GM12864 (cell line): ENCODE measurements at regions not wholly inside any gene's neighbourhood (a gene's known extent, or its start where the extent isn't known, plus 50 kb on each side); places are given as distances from the start of the nearest gene placed in this dataset.

Source experiments
- DNase-seq: peaks from one replicate; pipeline ENCODE4 v3.0.0-alpha.2; 2011; ENCODE audit warnings: low read depth
- H3K4me3 ChIP-seq: 2 replicates; pipeline ENCODE4 v1.5.1; 2011; ENCODE audit warnings: mild to moderate bottlenecking, low read depth, low read length, control low read depth
- TF ChIP-seq, protein P1 (sequence below): IDR thresholded peaks from 2 replicates; pipeline ENCODE4 v1.5.1; 2011; ENCODE audit warnings: low read depth, mild to moderate bottlenecking, moderate library complexity, low read length, control low read depth, inconsistent platforms; ENCODE audit errors: missing control alignments

DNA sequence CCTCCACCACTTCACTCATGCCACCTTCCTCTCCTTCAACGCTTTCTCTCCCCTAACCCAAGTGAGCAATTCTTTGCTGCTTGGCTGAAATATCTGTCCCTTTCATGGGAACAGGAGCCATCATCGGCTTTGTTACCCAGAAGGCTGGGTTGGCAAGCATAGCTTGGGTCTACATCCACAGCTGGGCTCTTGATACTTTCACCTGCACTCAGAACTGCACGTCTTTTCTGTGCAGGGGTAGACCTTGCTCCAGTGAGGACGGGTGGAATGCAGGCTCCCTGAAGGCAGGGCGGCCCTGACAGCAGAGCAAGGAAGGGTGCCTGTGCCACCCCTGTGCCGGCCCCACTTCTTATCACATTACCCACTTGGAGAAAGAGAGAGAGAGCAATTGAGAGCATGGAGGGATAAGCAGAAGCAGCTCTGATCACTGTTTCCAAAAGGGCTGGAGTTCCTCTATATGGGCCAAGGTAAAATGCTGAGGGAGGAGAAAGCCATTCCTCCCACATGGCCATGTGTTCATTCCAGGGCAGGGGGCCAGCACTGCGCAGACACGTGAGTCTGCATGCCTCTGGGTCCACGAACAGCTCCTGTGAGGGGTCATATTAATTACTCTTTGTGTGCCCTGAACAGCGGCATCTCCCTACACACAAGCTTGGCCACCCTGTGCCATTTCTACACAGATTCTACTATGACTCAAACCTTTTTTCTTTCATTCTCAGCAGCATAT, 181.8 kb downstream of the BUD13 start:
- H3K4me3 ChIP-seq: no peak overlapping the region
- DNase-seq: no peak
- TF ChIP-seq, protein P1, sequence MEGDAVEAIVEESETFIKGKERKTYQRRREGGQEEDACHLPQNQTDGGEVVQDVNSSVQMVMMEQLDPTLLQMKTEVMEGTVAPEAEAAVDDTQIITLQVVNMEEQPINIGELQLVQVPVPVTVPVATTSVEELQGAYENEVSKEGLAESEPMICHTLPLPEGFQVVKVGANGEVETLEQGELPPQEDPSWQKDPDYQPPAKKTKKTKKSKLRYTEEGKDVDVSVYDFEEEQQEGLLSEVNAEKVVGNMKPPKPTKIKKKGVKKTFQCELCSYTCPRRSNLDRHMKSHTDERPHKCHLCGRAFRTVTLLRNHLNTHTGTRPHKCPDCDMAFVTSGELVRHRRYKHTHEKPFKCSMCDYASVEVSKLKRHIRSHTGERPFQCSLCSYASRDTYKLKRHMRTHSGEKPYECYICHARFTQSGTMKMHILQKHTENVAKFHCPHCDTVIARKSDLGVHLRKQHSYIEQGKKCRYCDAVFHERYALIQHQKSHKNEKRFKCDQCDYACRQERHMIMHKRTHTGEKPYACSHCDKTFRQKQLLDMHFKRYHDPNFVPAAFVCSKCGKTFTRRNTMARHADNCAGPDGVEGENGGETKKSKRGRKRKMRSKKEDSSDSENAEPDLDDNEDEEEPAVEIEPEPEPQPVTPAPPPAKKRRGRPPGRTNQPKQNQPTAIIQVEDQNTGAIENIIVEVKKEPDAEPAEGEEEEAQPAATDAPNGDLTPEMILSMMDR: no peak

DNA sequence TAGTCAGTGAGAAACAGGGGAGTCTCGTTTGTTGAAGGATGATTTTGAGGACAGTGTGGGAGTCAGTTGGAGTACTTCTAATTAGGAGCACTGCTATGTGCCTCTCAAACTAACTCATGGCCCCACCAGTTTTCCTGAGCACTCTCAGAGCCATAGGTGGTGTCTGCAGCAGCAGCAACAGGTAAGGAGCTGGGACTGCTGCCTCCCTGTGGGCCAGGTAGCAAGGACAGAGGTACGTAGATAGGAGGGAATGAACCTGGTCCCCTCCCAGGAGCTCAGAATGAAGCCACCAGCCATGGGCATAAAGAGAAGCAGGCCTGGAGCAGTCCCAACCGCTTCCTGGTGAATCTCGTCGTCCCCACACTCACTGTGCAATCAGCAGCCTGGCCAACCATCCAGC, 183.4 kb downstream of the BUD13 start:
- H3K4me3 ChIP-seq: no peak overlapping the region
- TF ChIP-seq, protein P1: no peak
- DNase-seq: no peak

- TF ChIP-seq, protein P1: no peak
- DNase-seq: no peak
- no peak overlapping the region for H3K4me3 ChIP-seq
These were observed 186.4 kb downstream of the BUD13 start for GRCh38 chr11:116586392-116586791.

DNA sequence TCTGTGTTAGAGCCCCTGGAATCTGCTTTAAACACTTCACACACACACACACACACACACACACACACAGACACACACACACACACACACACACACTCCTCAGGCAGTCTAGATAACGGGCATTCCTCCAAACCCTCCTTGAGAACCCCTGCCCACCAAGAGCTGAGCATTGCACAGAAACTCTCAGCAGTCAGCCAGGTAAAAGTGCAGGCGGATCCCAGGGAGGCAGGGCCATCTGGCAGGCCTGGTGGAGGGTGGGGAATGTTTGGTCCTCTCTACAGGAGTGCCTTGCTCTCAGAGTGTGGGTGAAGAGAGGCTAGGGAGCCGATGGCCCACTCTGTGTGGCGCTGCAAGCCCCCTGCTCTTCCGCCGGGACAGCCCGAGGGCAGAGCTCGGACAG, 190.2 kb downstream of the BUD13 start:
- H3K4me3 ChIP-seq: no peak overlapping the region
- TF ChIP-seq, protein P1: no peak
- no peak for DNase-seq

DNA sequence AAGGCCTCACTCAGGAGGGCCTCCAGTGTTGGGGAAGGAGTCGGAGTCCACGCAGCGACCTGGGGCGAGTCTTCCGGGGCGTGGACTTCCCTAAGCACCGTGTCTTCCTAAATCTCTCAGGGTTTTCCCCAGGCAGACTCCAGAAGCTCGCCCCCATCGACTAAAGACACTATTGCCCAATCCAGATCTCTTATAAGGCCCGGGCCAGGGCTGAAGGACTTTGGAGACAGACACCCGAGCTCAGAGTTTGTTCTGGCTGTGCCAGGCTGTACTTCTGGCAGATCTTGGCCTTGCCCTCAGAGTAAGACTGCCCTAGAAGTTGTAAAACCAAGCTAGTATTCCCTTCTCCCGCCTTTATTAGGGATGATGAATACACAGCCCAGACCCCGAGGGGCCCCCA, 191.4 kb downstream of the BUD13 start:
- no peak for DNase-seq
- TF ChIP-seq, protein P1: no peak
- no peak overlapping the region for H3K4me3 ChIP-seq

GRCh38 chr11:116580799-116581198, 192.0 kb downstream of the BUD13 start:
- TF ChIP-seq, protein P1: no peak

More at GRCh38 chr11:116580799-116581198, 192.0 kb downstream of the BUD13 start:
- no peak overlapping the region for H3K4me3 ChIP-seq
- no peak for DNase-seq
